COLO829 (cell line): ENCODE measurements at regions not wholly inside any gene's neighbourhood (a gene's known extent, or its start where the extent isn't known, plus 50 kb on each side); places are given as distances from the start of the nearest gene placed in this dataset.

Experiments
- DNase-seq: peaks from one replicate; pipeline ENCODE4 v3.0.0; 2012; ENCODE audit warnings: low spot score

- DNase-seq = no peak
Measured at GRCh38 chr17:77501751-77502625, 361.2 kb downstream of the SEC14L1 start.

GRCh38 chr17:77502626-77503292 lies 362.0 kb downstream of the SEC14L1 start:
- DNase-seq = no peak

GRCh38 chr17:77503293-77503655 lies 362.5 kb downstream of the SEC14L1 start:
- DNase-seq = no peak

- no peak for DNase-seq
Measured at GRCh38 chr17:77503916-77504651, 363.3 kb downstream of the SEC14L1 start.

GRCh38 chr17:77504652-77505155 lies 363.9 kb downstream of the SEC14L1 start:
- no peak for DNase-seq

- no peak for DNase-seq
Measured at GRCh38 chr17:77505181-77505639, 364.4 kb downstream of the SEC14L1 start.

- no peak for DNase-seq
Measured at GRCh38 chr17:77506371-77506991, 365.7 kb downstream of the SEC14L1 start.

GRCh38 chr17:77507111-77507885 lies 366.5 kb downstream of the SEC14L1 start:
- no peak for DNase-seq

GRCh38 chr17:77508047-77508715 lies 367.4 kb downstream of the SEC14L1 start:
- DNase-seq = no peak

- no peak for DNase-seq
Measured at GRCh38 chr17:77509089-77509488, 368.3 kb downstream of the SEC14L1 start.

GRCh38 chr17:77509599-77509998 lies 368.8 kb downstream of the SEC14L1 start:
- no peak for DNase-seq

GRCh38 chr17:77510133-77510796 lies 369.5 kb downstream of the SEC14L1 start:
- no peak for DNase-seq

GRCh38 chr17:77511514-77512061 lies 370.8 kb downstream of the SEC14L1 start:
- no peak for DNase-seq

- no peak for DNase-seq
Measured at GRCh38 chr17:77512062-77512946, 371.5 kb downstream of the SEC14L1 start.

GRCh38 chr17:77513045-77513444 lies 372.3 kb downstream of the SEC14L1 start:
- no peak for DNase-seq

GRCh38 chr17:77515227-77515626 lies 374.5 kb downstream of the SEC14L1 start:
- DNase-seq = no peak

- DNase-seq = no peak
Measured at GRCh38 chr17:77516902-77517301, 376.1 kb downstream of the SEC14L1 start.

GRCh38 chr17:77521076-77521475 lies 380.3 kb downstream of the SEC14L1 start:
- no peak for DNase-seq

GRCh38 chr17:77523540-77523939 lies 382.8 kb downstream of the SEC14L1 start:
- DNase-seq = no peak
